LNCAP (cell line): ENCODE measurements at regions not wholly inside any gene's neighbourhood (a gene's known extent, or its start where the extent isn't known, plus 50 kb on each side); places are given as distances from the start of the nearest gene placed in this dataset.

Experiments used
- TF ChIP-seq, protein P1 (sequence below): fragments of 450-650 bp; IDR thresholded peaks from 2 replicates; pipeline ENCODE4 v1.5.1; 2017; ENCODE audit warnings: mild to moderate bottlenecking

DNA sequence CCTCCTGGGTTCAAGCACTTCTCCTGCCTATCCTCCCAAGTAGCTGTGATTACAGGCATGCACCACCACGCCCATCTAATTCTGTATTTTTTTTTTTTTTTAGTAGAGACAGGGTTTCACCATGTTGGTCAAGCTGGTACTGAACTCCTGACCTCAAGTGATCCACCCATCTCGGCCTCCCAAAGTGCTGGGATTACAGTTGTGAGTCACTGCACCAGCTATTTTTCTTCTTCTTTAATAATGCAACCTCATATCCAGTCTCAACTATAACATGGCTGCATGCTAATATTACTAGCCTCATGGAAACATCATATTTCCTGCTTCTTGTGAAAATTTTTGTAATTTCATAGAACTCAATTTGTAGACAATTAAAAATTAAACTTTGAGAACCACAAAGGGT, 706.5 kb downstream of the KCTD8 start:
- TF ChIP-seq, protein P1, sequence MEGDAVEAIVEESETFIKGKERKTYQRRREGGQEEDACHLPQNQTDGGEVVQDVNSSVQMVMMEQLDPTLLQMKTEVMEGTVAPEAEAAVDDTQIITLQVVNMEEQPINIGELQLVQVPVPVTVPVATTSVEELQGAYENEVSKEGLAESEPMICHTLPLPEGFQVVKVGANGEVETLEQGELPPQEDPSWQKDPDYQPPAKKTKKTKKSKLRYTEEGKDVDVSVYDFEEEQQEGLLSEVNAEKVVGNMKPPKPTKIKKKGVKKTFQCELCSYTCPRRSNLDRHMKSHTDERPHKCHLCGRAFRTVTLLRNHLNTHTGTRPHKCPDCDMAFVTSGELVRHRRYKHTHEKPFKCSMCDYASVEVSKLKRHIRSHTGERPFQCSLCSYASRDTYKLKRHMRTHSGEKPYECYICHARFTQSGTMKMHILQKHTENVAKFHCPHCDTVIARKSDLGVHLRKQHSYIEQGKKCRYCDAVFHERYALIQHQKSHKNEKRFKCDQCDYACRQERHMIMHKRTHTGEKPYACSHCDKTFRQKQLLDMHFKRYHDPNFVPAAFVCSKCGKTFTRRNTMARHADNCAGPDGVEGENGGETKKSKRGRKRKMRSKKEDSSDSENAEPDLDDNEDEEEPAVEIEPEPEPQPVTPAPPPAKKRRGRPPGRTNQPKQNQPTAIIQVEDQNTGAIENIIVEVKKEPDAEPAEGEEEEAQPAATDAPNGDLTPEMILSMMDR, result no peak

DNA sequence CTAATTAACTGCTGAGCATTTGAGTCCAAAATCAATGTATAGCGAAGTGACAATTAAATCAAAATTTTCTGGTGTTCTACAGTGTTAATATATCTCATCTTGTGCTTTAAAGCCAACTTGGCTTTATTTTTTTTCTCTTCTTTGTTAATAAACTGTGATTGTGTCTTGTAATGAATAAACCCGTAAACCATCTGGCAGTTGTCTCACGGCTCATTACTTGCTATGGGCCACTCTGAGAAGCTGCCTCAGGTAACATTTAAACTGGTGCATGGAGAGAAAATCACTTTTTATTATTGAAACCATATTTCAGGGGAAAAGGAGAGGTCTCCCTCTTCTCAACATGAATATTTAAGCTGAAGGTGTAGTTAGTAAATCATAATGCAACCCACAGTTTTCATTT, 694.0 kb downstream of the KCTD8 start:
- TF ChIP-seq, protein P1, result no peak

DNA sequence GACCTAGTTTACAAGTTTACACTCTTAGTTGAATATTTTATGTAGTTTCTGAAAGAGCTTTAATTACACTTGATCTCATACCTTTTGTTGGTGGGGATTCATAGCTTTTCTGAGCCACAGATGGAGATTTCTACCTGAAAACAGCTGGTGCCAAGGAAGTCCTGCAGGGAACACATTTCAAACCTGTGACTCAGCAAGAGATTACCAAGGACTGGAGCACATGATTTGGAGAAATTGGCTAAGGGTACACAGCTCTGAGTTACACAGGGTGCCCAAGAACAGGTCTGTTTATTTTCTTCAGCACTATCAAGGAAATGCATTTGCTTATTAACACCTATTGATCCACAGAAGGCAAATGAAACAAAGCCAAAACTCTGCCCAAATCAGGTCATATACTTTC, 691.5 kb downstream of the KCTD8 start:
- TF ChIP-seq, protein P1, result no peak

DNA sequence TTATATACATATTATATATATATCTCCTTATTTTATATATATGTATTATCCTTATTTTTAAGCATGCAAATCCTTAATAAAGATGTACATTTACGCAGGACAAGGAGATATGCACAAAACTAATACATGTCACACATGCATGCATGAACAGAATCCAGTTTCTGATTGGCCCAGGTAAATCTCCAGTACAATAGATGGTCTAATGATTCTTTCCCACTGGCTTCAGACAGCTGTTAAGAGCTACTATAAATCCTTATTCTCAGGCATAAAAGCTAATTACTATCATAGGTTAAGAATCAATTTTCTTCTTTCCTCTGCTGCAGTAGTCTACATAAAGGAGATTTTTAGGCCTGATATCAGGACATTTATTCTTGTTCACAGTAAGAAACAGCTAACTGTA, 689.8 kb downstream of the KCTD8 start:
- TF ChIP-seq, protein P1, result no peak

DNA sequence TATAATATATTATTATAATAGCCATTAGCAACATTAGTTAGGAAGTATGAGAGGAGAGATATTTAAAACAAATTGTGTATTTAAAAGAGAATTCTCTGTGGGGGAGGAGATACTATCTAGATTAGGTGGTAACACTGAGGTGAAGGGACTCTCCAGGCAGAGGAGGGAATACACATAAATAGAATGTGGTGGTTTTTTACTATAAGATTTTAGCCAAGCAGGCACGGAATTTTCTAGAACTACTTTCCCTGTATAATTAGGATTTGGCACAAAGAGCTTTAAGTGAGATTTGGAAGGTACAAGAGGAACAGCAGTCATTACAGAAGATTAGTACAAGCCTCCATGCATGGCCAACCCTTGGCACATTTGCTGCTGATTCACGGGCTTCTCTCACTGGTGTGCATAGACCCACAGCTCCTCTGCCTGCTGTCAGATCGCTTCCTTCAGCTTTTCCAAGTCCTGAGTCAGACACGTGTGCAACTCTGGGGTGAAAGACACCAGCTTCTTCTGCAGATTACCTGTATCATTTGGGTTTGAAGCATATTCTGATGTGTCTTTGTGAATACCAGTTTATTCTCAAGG, 685.5 kb downstream of the KCTD8 start:
- TF ChIP-seq, protein P1, result no peak

DNA sequence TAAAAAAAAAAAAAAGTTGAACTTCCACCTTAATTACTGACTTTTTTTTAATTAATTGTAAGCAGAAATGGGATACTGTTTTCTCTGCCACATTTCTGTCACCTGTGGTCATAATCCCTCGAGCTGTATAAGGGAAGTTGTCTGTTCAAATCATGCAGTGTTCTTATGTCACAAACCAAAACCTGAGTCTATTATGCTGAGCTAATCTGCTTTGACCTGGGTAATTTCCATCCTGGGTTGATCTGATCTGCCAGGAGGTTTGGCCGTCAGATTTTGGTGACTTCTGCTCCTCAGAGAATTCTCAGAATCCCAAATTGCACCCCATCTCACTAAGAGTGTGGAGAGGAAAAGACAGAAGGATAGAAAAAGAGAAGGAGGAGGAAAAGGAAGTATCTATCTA, 683.1 kb downstream of the KCTD8 start:
- TF ChIP-seq, protein P1, result no peak

DNA sequence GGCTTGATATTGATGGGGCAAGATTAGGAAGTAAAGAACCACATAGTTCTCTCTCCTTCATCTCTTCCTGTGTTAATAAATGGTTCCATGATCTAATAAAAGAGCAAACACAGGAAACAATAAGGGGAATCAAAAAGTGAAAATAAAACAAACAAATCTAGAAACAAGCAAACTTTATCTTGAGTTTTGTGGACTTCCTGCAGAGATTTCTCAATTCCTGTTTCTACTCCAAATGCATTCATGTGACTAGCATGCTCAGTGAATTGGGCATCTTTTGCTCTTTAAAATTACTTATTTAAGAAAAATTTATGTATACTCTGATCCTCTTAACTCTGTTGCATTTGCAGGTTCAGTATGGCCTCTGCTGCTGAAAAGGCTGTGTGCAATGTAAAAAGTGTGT, 682.0 kb downstream of the KCTD8 start:
- TF ChIP-seq, protein P1, result no peak

DNA sequence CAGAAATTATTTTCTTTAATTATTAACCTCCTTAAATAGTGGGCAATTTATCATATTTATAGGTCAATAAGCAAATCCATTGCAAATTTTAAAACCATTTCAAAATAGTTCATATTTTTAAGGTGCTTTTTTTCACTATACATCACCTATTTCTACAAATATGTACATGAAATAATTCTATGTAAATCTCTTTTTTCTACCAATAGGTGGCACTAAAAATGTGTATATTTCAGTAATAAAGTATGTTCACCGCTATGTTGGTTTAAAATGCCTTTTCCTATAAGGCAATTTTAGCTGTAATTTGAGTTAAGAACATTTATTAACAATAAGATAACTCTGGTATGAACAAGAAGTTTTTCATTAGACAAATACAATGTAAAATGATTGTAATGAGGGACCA, 672.2 kb downstream of the KCTD8 start:
- TF ChIP-seq, protein P1, result peak; percentile 47; the same call in 1 of the 2 replicates
